LoVo (cell line): ENCODE measurements at regions not wholly inside any gene's neighbourhood (a gene's known extent, or its start where the extent isn't known, plus 50 kb on each side); places are given as distances from the start of the nearest gene placed in this dataset.
A peak's percentile ranks its signal among the peaks of the same experiment; 100 is the strongest.
"Not testable (repeated sequence)": the region's sequence is repeated elsewhere in the genome, so short reads cannot be mapped to it uniquely, and the experiment has no call there.

Experiments
- DNase-seq: peaks from one replicate; pipeline ENCODE4 v3.0.0-alpha.2; 2016; ENCODE audit warnings: low spot score

DNA sequence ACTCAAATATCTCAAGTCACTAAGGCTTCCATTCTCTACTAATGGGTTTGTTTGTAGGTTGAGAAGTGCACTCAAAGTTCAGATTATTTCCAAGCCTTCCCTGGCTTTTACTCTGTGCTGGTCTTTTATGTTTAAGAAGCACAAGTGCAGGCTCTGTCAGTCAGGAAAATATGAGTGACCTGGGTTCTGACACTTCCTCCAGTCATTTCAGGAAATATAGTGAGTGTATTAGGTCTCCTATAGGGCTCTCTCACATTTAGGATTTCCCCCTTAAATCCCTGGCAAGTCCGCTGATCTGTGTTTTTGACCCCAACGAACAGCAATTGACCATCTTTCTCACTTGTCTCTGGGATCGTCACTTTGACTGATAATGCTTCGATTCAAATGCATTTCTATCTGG lies 210.2 kb downstream of the ARPP21 start:
- no peak for DNase-seq

DNA sequence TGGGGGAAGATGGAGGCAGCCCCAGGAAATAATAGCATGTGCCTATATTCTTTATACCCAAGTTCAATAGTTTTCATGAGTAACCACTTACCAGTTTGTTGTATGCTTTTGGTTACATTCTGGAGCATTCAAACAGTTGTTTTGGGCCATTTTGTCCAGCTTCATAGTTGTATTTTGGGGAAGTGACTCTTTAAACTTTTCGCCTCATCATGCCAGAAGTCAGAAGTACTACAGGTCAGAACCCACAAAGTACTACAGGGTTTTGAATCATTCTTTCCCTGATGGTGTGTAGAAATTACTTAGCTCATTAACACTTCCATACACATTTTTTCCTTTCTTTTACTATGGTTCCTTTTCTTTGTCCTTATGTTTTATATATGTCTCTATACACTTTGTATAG lies 210.6 kb downstream of the ARPP21 start:
- no peak for DNase-seq

DNA sequence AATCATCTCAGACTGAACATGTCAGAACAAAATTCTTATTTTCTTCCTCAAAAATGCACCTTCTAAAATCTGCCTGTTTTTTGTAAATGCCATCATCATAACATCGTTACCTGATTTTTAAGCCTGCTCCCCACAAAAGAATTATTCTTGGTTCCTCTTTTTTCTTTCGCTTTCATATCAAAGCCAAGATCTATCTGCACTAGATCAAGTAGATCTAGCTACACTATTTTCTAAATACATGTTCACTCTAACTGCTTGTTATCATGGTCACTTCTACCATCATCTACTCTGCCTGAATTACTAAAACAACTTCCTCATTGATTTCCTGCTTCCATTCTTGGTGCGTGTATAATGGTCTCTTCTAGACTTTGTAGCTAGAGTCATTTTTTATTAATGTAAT lies 217.7 kb downstream of the ARPP21 start:
- no peak for DNase-seq

DNA sequence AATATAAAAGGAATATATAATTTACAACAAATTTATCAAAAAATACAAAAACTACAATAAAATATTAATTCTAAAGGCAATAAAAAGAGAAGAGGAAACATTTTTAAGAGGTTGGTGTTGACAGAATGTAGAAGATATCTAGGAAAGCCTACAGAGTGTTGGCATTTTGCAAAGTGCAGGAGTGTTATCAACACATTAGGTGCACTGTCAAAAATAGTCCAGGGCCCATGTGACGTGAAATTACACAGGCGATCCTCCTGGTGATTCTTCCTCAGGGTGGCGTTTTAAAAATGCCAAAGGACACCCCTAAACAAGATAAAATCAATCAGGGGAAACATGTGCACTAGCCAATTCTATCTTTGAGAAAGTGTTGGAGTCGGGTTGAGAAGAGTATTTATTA lies 222.7 kb downstream of the ARPP21 start:
- no peak for DNase-seq

DNA sequence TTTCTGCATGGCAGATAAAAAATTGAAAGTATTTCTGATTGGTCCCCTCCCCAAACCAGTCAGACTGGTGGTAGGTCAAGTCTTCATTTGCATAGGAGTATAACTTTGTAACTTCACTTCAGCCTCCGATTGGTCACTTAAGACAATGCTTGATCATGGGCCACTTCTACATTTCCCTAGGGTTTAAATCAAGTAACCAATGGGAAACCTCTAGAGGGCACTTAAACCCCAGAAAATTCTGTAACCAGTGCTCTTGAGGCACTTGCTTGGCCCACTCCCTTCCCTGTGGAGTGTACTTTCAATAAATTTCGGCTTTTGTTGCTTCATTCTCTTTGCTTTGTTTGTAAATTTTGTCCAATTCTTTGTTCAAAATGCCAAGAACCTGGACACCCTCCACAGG lies 225.5 kb downstream of the ARPP21 start:
- DNase-seq = no peak

DNA sequence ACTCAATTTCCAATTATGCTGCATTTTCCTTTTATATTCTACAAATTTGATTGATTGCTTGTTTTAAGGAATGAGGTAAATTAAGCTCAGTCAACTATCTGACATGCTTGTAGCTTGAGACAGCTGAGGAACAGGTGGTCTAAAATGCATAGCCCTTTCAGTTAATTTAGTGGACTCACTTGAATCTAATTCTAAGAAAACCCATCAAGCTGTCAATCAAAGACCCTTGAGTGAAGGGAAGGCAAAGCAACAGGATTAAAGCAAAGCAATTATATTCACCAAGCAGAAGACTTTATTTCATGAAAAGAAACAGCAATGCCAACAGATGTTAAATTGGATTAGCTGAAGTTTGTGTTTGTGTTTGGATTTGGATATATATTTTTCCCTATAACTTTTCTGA lies 228.5 kb downstream of the ARPP21 start:
- no peak for DNase-seq

DNA sequence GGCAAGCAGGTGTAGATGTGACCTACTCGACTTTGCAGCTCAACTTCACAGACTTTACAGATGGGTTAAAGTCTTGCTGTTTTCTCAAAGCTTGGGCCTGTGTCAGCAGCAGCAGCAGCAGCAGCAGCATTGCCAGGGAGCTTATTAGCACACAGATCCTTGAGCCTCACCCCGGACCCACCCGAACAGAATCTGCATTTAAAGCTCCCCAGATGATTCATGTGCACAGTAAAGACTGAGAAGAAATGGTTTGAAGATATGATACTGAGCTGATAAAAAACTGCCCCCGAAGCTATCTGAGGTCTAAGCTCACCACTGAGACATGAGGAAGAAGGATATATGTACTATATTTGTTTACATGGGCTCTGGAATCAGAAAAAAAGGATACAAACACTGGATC lies 231.7 kb downstream of the ARPP21 start:
- DNase-seq = no peak

DNA sequence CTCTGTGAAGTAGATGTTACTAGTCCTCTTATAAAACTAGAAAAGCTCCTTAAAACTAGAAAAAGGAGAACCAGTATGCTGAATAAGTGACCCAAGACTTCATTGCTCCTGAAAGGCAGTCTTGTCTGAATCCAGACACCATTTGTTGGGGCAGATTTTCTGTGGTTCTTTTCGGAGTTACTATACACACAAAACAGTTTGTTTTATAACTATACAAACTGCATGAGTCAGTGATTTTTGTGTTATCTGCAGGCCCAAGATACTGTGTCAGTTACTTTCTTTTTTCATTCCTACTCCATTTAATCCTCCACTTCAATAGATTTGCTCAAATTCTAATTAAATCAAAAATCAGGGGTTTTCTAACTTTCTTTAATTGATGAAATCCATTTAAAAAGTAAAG lies 244.6 kb downstream of the ARPP21 start:
- DNase-seq = no peak

DNA sequence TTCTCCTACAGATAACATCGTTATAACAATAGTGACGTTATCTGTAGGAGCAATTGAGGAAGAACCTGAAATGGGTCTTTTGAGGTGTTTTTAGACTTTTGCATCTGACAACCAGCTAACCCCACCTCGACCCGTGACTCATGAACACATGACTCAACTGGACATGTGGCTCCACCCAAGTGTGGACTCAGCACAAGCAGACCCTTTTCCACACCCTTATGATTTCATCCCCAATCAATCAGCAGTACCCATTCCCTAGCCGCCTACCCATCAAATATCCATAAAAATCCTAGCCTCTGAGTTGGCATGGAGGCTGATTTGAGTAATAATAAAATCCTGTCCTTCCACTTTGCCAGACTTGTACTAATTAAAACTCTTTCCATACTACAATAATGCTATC lies 255.4 kb downstream of the ARPP21 start:
- DNase-seq = no peak

DNA sequence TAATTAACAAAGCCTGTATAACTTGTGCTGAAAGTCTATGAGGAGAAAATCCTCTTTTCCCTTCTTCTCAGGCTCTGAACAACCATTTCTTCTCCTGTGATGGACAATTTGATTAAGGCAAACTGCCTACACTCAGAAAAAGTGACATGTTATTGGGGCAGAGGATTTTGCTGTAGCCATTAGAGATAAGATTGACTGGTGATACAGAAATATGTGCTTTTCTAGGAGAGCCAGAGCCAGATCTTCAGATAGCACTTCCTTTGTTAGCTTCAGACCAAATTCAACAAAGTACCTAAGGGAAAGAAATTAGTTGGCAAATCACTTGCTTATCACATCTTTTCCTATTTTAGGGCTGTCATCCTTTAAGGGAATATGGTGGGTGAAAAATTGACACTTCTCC lies 259.9 kb downstream of the ARPP21 start:
- DNase-seq = no peak

DNA sequence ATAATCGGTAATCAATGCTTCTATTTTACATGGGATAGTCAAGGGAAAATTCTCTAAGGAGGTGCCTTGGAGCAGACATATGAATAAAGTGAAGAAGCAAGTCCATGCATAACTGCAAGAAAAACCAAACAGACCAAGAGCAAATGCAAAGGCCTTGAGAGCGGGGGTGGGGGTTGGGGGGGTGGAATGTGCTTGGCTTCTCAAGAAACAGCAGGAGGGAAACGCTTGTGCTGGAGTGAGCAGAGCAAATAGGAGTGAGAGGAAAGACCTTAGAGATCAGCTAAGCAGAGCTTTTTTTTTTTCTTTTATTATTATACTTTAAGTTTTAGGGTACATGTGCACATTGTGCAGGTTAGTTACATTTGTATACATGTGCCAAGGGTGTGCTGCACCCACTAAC lies 260.8 kb downstream of the ARPP21 start:
- no peak for DNase-seq

DNA sequence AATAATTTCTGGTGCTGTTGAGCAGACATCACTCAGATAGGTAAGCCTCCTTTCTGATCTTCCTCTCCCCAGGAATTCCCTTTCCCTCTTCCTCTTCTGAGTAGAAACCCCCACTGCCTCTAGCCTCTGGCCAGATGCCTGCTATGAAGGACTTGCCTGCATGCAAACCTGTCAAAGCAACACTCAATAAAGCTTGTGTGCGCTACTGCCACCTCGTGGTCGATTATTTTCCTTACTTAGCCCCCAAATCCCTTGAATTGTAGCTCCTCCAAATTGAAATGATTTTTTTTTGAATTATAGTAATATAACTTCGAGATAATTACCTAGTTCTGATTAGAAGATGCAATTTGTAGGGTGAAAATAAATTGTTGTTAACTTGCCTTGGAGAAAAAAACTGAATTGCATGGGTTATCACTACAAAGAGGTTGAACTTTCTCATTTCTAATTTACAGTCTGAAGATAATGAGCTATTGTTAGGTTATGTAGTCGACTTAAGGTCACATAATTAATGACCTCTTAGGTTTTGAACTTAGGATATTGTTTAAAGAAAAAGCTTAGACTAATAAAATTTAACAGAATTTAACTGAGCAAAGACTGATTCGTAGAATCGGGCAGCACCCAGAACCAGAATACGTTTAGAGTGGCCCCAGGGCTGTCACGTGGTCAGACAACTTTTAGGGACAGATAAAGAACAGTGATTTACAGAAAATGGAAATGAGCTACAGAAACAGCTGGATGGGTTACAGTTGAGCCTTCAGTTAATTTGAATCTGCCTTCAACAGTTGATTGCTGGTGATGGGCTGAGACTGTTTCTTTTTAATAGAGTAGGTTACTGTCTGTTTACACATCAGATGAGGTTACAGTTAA lies 269.3 kb downstream of the ARPP21 start:
- DNase-seq = peak; percentile 51

DNA sequence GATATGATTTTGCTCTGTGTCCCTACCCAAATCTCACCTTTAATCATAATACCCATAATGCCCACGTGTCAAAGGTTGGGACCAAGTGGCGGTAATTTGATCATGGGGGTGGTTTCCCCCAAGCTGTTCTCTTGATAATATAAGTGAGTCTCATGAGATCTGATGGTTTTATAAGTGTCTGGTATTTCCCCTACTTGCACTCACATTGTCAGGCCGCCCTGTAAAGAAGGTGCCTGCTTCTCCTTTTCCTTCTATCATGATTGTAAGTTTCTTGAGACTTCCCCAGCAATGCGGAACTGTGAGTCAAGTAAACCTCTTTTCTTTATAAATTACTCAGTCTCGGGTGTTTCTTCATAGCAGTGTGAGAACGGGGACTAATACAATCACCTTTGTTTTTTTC lies 279.8 kb downstream of the ARPP21 start:
- DNase-seq = no peak

DNA sequence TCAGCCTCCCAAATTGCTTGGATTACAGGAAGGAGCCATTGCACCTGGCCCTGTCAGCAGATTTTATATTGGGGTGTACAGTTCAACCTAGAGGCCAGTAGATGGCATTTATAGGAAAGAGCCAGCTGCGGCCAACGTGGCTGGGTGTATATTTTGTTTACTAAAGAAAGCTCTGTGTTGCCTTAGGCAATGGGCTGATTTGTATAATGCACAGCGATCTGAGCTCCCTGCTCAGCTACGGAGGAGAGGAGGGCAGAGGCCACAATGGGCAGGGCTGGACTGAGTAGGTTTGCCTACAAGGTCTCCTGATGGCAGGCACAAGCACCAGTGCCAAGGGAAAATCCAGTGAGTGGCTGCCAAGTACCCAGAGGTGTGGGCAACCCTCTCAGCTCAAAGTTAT lies 282.4 kb downstream of the ARPP21 start:
- no peak for DNase-seq

DNA sequence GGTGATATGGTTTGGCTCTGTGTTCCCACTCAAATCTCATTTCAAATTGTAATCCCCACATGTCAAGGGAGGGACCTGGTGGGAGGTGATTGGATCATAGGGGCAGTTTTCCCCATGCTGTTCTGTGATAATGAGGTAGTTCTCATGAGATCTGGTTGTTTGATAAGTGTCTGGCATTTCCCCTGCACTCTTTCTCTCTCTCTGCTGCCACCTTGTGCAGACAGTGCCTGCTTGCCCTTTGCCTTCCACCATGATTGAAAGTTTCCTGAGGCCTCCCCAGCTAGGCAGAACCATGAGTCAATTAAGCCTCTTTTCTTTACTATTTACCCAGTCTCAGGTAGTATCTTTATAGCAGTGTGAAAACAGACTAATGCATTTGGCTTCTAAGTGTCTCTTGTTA lies 284.7 kb downstream of the ARPP21 start:
- not testable (repeated sequence) for DNase-seq

DNA sequence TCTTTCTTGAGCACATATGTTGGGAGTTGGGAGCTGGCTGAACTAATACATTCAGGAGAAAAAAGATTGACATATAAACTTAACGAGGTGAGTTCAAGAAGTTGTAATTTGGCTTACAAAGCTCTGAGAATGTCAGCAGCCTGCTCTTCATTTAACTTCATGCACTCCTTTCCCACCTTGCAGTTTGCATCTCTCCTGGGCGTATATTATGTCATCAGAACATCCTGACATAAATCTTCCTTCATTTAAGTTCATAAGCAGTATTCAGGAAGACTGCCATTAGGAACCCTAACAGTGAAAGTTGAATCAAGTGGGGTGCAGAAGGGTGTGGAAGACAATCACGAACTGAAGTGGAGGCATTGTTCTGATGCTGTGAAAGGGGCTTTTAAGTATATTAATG lies 288.1 kb downstream of the ARPP21 start:
- DNase-seq = no peak

DNA sequence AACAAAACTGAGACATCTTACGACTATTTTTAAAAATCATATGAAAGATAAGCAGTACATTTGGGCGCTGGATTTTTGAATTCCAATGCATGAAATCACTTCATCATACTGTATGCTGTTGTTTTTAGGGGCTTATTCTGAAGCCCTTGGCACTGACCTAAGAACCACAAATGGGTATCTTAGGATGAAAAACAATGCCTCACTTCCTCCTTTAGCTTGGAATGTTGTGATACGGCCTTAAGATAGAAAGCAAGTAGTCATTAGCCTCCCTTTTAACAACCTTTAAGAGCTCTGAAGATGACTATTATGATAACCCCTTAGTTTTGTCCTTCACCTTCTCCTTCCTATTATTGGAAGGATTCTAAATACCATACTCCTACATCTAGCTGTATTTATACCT lies 289.8 kb downstream of the ARPP21 start:
- DNase-seq = no peak

DNA sequence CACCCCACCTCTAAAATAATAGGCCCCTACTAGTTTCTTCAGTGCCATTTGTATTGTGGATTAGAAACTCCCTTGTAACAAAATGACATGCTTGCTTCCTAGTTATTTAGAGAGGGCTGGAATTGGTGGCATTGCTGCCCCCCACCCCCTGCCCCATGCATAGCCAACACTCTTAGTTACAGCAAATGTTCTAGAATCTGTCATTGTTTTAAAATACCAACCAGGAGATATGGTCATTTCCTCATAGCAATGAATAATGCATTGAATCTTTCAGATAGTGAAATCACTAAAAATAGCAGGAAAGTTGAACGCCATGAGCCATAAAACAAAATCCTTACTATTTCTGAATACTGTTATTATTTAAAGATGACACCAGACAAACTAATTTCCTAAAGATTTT lies 292.5 kb downstream of the ARPP21 start:
- no peak for DNase-seq

DNA sequence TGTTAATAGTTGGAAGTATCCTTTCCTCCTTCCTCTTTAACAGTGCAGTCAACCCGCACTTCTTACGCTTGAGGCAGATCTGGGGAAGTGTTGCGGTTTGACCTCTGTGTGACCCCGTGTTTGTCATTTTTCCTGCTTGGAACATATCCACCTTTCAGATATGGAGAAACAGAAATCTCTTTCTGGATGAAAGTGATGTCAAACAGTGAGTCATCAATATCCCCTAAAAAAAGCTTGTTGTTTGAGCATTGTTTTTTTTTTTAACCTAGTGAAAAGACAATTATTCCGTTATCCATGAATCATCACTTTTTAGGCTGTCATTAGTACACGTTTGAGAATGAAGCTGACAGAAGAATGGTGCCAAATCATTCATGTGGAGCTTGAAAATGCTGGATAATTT lies 293.7 kb downstream of the ARPP21 start:
- DNase-seq = peak; percentile 56

DNA sequence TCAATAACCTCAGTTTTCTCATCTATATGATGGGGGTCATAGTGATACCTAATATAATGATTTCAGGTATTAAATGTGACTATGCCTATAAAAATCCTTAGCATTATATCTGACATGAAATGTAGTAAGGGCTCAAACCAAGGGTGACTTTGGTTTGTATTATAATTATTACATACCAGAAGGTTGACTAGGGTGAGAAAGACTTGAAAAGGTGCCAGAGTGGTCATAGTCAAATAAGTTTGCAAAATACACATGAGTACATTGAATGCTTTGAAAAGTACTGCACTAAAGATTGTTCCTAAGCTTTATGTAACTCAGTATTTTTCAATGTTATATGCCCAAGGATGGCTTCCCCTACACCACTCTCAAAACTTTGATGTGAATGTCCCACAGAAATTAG lies 297.2 kb downstream of the ARPP21 start:
- no peak for DNase-seq

DNA sequence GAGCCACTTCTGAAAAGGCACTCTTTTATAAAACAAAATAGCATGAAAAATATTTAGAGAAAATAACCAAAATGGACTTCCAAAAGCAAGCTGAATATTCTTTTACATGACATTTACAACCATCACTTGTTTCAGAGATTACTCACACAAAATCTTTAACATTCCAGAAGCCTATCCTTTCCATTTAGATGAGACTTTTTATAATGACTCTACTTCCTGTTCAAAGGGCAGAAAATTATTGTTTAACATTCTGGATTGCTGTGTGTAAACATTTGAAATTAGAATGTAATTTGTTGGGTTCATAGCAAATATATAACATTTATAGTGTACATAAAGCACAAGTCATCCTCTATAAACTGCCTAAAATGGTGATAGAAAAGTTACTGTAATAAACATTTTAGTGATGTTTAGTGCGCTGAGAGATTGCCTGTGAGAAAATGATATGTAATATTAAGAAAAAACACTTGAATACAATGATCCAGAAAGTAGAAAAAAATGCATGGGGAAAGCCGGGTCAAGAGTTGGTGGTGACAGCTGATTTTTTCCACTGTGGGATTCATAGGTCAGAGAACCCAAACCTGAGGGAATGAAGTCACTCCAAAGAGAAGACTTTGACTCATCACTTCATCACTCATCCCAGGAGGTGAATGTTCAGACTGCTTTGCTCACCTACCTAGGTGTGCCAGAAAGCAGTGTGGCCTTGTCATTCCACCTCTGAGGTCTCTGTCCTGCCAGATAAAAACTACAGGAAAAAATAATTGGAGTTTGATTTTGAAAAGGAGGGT lies 305.8 kb downstream of the ARPP21 start:
- DNase-seq = peak; percentile 25

DNA sequence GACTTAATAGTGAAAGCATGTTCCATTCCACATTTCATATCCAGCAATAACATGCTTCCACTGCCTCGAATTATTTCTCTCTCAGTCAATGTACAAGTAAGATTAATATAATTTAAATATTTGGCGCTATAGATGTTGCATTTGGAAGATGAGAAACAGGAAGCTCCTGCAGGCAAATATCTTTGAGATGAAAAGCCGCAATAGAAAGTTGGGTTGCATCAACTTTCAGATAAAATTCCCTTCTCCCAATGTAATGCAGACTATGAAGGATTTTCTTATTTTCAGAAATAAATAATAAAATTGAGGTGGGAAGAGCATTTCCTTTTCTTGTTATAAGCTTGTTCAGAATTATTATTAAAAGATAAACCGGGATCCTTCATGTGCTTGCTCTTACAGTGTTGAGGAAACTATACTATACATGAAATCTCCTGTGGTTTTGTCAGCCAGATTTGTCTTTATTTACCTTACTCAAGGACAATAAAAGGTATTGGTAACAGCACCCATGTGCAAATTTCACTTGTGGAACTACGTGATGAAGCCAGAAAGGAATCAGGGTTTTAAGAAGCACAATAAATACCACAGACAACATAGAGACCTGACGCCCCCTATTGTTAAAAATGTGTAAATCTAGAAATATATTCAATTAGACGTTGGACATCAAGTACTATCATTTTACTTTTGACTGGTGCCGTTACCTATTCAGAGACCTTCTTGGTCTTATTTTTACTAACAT lies 307.0 kb downstream of the ARPP21 start:
- DNase-seq = peak; percentile 23
